GM10248 (cell line): ENCODE measurements at regions not wholly inside any gene's neighbourhood (a gene's known extent, or its start where the extent isn't known, plus 50 kb on each side); places are given as distances from the start of the nearest gene placed in this dataset.

Source experiments
- CTCF ChIA-PET: fragments of 300-600 bp; sonication (Branson Sonifier 250); formaldehyde crosslinking; extraction: SDS; loops from one replicate; lab custom pipeline; 2021; ENCODE audit warnings: antibody characterized with exemption; lab: Yijun Ruan, JAX
- POLR2A ChIA-PET: fragments of 350-650 bp; sonication (Branson Sonifier 250); formaldehyde crosslinking; extraction: SDS; loops from one replicate; lab custom pipeline; 2020; ENCODE audit warnings: antibody characterized with exemption; lab: Yijun Ruan, JAX
- DNase-seq: peaks from one replicate; pipeline ENCODE4 v3.0.0; 2012; ENCODE audit errors: extremely low spot score
- CTCF ChIP-seq: IDR thresholded peaks from 2 replicates; pipeline ENCODE4 v1.5.1; 2012; ENCODE audit warnings: mild to moderate bottlenecking, low read depth; ENCODE audit errors: extremely low read depth, missing control alignments, control extremely low read depth

- ChIA-PET CTCF (interaction anchor here (1.0 kb wide), 1 partner anchor 9 kb away, joined by 3 read pairs; no protein-coding TSS in a partner anchor), POLR2A (no interaction called here)
- no peak for TF ChIP-seq CTCF
- no peak for DNase-seq
Measured at GRCh38 chr2:78070693-78071092, 548.5 kb upstream of the LRRTM4 start.

- ChIA-PET CTCF (no interaction called here), POLR2A (no interaction called here)
- TF ChIP-seq CTCF: no peak
- no peak for DNase-seq
Measured at GRCh38 chr2:78077633-78078032, 555.5 kb upstream of the LRRTM4 start.

- DNase-seq: no peak
- TF ChIP-seq CTCF: no peak
- ChIA-PET CTCF (interaction anchor here (0.5 kb wide), 1 partner anchor 1612 kb away, joined by 4 read pairs; no protein-coding TSS in a partner anchor), POLR2A (no interaction called here)
Measured at GRCh38 chr2:78082555-78082954, 560.4 kb upstream of the LRRTM4 start.

GRCh38 chr2:78093436-78093835 lies 571.3 kb upstream of the LRRTM4 start:
- TF ChIP-seq CTCF: no peak
- ChIA-PET CTCF (no interaction called here), POLR2A (no interaction called here)
- no peak for DNase-seq

GRCh38 chr2:78109272-78109671 lies 587.1 kb upstream of the LRRTM4 start:
- POLR2A ChIA-PET: no interaction called here
- CTCF ChIA-PET: interaction anchor here (0.8 kb wide), 1 partner anchor 33 kb away, joined by 3 read pairs; no protein-coding TSS in a partner anchor
- DNase-seq: no peak
- TF ChIP-seq CTCF: no peak

GRCh38 chr2:78115291-78115690 lies 593.1 kb upstream of the LRRTM4 start:
- ChIA-PET POLR2A (no interaction called here), CTCF (interaction anchor here (0.7 to 1.3 kb wide), 2 partner anchors 11 to 13 kb away, joined by 3 read pairs; no protein-coding TSS in a partner anchor)
- no peak for TF ChIP-seq CTCF
- no peak for DNase-seq

- DNase-seq: no peak
- POLR2A ChIA-PET: no interaction called here
- no peak for TF ChIP-seq CTCF
Measured at GRCh38 chr2:78118037-78118436, 595.9 kb upstream of the LRRTM4 start.

More at GRCh38 chr2:78118037-78118436, 595.9 kb upstream of the LRRTM4 start:
- CTCF ChIA-PET: no interaction called here
